CD4-positive, alpha-beta memory T cell (primary cell): ENCODE measurements at regions not wholly inside any gene's neighbourhood (a gene's known extent, or its start where the extent isn't known, plus 50 kb on each side); places are given as distances from the start of the nearest gene placed in this dataset.

Source experiments
- CTCF ChIA-PET: fragments of 350-600 bp; sonication (Branson Sonifier 250); formaldehyde crosslinking; loops from one replicate; lab custom pipeline; 2021; ENCODE audit warnings: inconsistent platforms; ENCODE audit not compliant: partially characterized antibody; lab: Charles Lee
- POLR2A ChIA-PET: fragments of 350-600 bp; sonication (Branson Sonifier 250); formaldehyde crosslinking; loops from one replicate; lab custom pipeline; 2021; ENCODE audit not compliant: partially characterized antibody; lab: Charles Lee
- DNase-seq, 5 donors: peaks; one replicate each; pipeline versions ENCODE4 v3.0.0 to v3.0.0-alpha.2; 2020 to 2022; ENCODE audit warnings: mixed read lengths in 1 of 5
- H3K27ac ChIP-seq: one replicate; pipeline ENCODE4 v1.7.0; 2013; ENCODE audit warnings: low read depth, low read length
- H3K27me3 ChIP-seq: 2 replicates; pipeline ENCODE4 v1.7.0; 2013; ENCODE audit warnings: mild to moderate bottlenecking, low read length, moderate library complexity; ENCODE audit not compliant: insufficient read depth
- H3K36me3 ChIP-seq: 2 replicates; pipeline ENCODE4 v1.7.0; 2013; ENCODE audit warnings: mild to moderate bottlenecking, low read length, moderate library complexity; ENCODE audit not compliant: insufficient read depth
- H3K4me1 ChIP-seq: 2 replicates; pipeline ENCODE4 v1.7.0; 2013; ENCODE audit warnings: mild to moderate bottlenecking, low read length, moderate library complexity; ENCODE audit not compliant: insufficient read depth
- H3K4me3 ChIP-seq, 2 donors: one replicate each; pipeline ENCODE4 v1.7.0; 2013; ENCODE audit warnings: low read length in 2 of 2, mild to moderate bottlenecking in 1 of 2
- H3K9me3 ChIP-seq, 2 donors: one replicate each; pipeline ENCODE4 v1.7.0; 2013; ENCODE audit warnings: low read length in 2 of 2, control low read depth in 1 of 2; ENCODE audit not compliant: control insufficient read depth in 1 of 2
- H3K27ac Mint-ChIP-seq, 7 donors: one replicate each; pipeline ENCODE4 v1.8.0; 2020 to 2021; ENCODE audit warnings: mixed read lengths in 7 of 7, mild to moderate bottlenecking in 6 of 7, inconsistent platforms in 3 of 7, moderate library complexity in 3 of 7
- H3K27me3 Mint-ChIP-seq, 2 donors: one replicate each; pipeline ENCODE4 v1.8.0; 2020 to 2021; ENCODE audit warnings: mixed read lengths in 2 of 2
- H3K36me3 Mint-ChIP-seq, 2 donors: one replicate each; pipeline ENCODE4 v1.8.0; 2020 to 2021; ENCODE audit warnings: mixed read lengths in 2 of 2, inconsistent platforms in 1 of 2, mild to moderate bottlenecking in 1 of 2
- H3K4me1 Mint-ChIP-seq, 4 donors: one replicate each; pipeline ENCODE4 v1.8.0; 2020 to 2021; ENCODE audit warnings: mixed read lengths in 4 of 4, mild to moderate bottlenecking in 1 of 4
- H3K4me3 Mint-ChIP-seq, 8 donors: one replicate each; pipeline ENCODE4 v1.8.0; 2020 to 2021; ENCODE audit warnings: mixed read lengths in 8 of 8, mild to moderate bottlenecking in 7 of 8, moderate library complexity in 6 of 8, inconsistent platforms in 3 of 8
- H3K9me3 Mint-ChIP-seq, 8 donors: one replicate each; pipeline ENCODE4 v1.8.0; 2020 to 2021; ENCODE audit warnings: mixed read lengths in 8 of 8, mild to moderate bottlenecking in 5 of 8, inconsistent platforms in 3 of 8, moderate library complexity in 1 of 8
- intact Hi-C: fragments of 100-400 bp; cut with micrococcal nuclease; formaldehyde crosslinking; loops from one replicate; pipeline ENCODE4 v1.15.1; 2023

- Mint-ChIP-seq H3K4me1 (no peaks in the 10 kb centered on the region), H3K36me3 (no peaks in the 10 kb centered on the region), H3K27ac (no peak overlapping the region), H3K9me3 (peaks cover 0 to 3% (median under 1%) of the 10 kb centered on the region in 8 donors), H3K27me3 (no peaks in the 10 kb centered on the region), H3K4me3 (no peak overlapping the region)
- Histone ChIP-seq H3K4me3 (no peak overlapping the region), H3K27ac (no peak overlapping the region), H3K36me3 (no peaks in the 10 kb centered on the region), H3K27me3 (no peaks in the 10 kb centered on the region), H3K9me3 (no peaks in the 10 kb centered on the region), H3K4me1 (no peaks in the 10 kb centered on the region)
- DNase-seq = no peak
- intact Hi-C loops = no loop called here
- CTCF ChIA-PET = no interaction called here
- POLR2A ChIA-PET = no interaction called here
Measured at GRCh38 chr1:81225789-81226602, 574.7 kb upstream of the ADGRL2 start.

GRCh38 chr1:81224222-81224621, 576.5 kb upstream of the ADGRL2 start:
- CTCF ChIA-PET = no interaction called here
- H3K4me3 ChIP-seq = no peak overlapping the region
- DNase-seq = no peak
- H3K27me3 ChIP-seq = no peaks in the 10 kb centered on the region
- no peaks in the 10 kb centered on the region for H3K27me3 Mint-ChIP-seq
- POLR2A ChIA-PET = no interaction called here
- no peak overlapping the region for H3K27ac Mint-ChIP-seq
- H3K36me3 Mint-ChIP-seq = no peaks in the 10 kb centered on the region
- no peaks in the 10 kb centered on the region for H3K4me1 Mint-ChIP-seq
- H3K4me1 ChIP-seq = no peaks in the 10 kb centered on the region
- H3K27ac ChIP-seq = no peak overlapping the region
- intact Hi-C loops = no loop called here
- H3K9me3 ChIP-seq = no peaks in the 10 kb centered on the region
- no peaks in the 10 kb centered on the region for H3K36me3 ChIP-seq
- H3K4me3 Mint-ChIP-seq = no peak overlapping the region
- peaks cover 0 to 3% (median 0%) of the 10 kb centered on the region in 8 donors for H3K9me3 Mint-ChIP-seq

- no peaks in the 10 kb centered on the region for H3K27me3 Mint-ChIP-seq
- intact Hi-C loops = no loop called here
- H3K4me1 Mint-ChIP-seq = no peaks in the 10 kb centered on the region
- H3K27ac ChIP-seq = no peak overlapping the region
- H3K4me3 ChIP-seq = no peak overlapping the region
- DNase-seq = peak in 1 of 5 donors; percentile 29
- no peak overlapping the region for H3K27ac Mint-ChIP-seq
- no peak overlapping the region for H3K4me3 Mint-ChIP-seq
- ChIA-PET CTCF (no interaction called here), POLR2A (no interaction called here)
- no peaks in the 10 kb centered on the region for H3K36me3 ChIP-seq
- no peaks in the 10 kb centered on the region for H3K4me1 ChIP-seq
- no peaks in the 10 kb centered on the region for H3K36me3 Mint-ChIP-seq
- peaks cover 0 to under 1% (median under 1%) of the 10 kb centered on the region in 8 donors for H3K9me3 Mint-ChIP-seq
- H3K27me3 ChIP-seq = no peaks in the 10 kb centered on the region
- no peaks in the 10 kb centered on the region for H3K9me3 ChIP-seq
Measured at GRCh38 chr1:81221564-81221963, 579.2 kb upstream of the ADGRL2 start.

GRCh38 chr1:81220614-81221071, 580.1 kb upstream of the ADGRL2 start:
- DNase-seq = no peak
- CTCF ChIA-PET = no interaction called here

GRCh38 chr1:81217058-81217457, 583.7 kb upstream of the ADGRL2 start:
- CTCF ChIA-PET = no interaction called here
- no peak for DNase-seq
- no peaks in the 10 kb centered on the region for H3K9me3 ChIP-seq

More at GRCh38 chr1:81220614-81221071, 580.1 kb upstream of the ADGRL2 start:
- intact Hi-C loops = no loop called here
- Histone ChIP-seq H3K4me1 (no peaks in the 10 kb centered on the region), H3K36me3 (no peaks in the 10 kb centered on the region), H3K27ac (no peak overlapping the region), H3K9me3 (no peaks in the 10 kb centered on the region), H3K27me3 (no peaks in the 10 kb centered on the region), H3K4me3 (no peak overlapping the region)
- H3K27me3 Mint-ChIP-seq = no peaks in the 10 kb centered on the region
- H3K27ac Mint-ChIP-seq = no peak overlapping the region
- H3K4me1 Mint-ChIP-seq = no peaks in the 10 kb centered on the region
- H3K4me3 Mint-ChIP-seq = no peak overlapping the region
- POLR2A ChIA-PET = no interaction called here
- no peaks in the 10 kb centered on the region for H3K36me3 Mint-ChIP-seq
- H3K9me3 Mint-ChIP-seq = peaks cover 0 to 2% (median 0%) of the 10 kb centered on the region in 8 donors

GRCh38 chr1:81213279-81213678, 587.5 kb upstream of the ADGRL2 start:
- ChIA-PET CTCF (no interaction called here), POLR2A (no interaction called here)
- Histone ChIP-seq H3K27me3 (no peaks in the 10 kb centered on the region), H3K4me3 (no peak overlapping the region), H3K9me3 (no peaks in the 10 kb centered on the region), H3K4me1 (no peaks in the 10 kb centered on the region), H3K27ac (no peak overlapping the region), H3K36me3 (no peaks in the 10 kb centered on the region)
- no peak for DNase-seq
- no peaks in the 10 kb centered on the region for H3K27me3 Mint-ChIP-seq
- intact Hi-C loops = no loop called here
- peaks cover 0 to 4% (median 0%) of the 10 kb centered on the region in 8 donors for H3K9me3 Mint-ChIP-seq
- H3K36me3 Mint-ChIP-seq = no peaks in the 10 kb centered on the region
- no peaks in the 10 kb centered on the region for H3K4me1 Mint-ChIP-seq
- H3K27ac Mint-ChIP-seq = no peak overlapping the region
- no peak overlapping the region for H3K4me3 Mint-ChIP-seq

More at GRCh38 chr1:81217058-81217457, 583.7 kb upstream of the ADGRL2 start:
- no peak overlapping the region for H3K27ac Mint-ChIP-seq
- no peaks in the 10 kb centered on the region for H3K4me1 ChIP-seq
- no peak overlapping the region for H3K4me3 Mint-ChIP-seq
- no peaks in the 10 kb centered on the region for H3K36me3 Mint-ChIP-seq
- H3K4me3 ChIP-seq = no peak overlapping the region
- no peak overlapping the region for H3K27ac ChIP-seq
- H3K4me1 Mint-ChIP-seq = no peaks in the 10 kb centered on the region
- no peaks in the 10 kb centered on the region for H3K27me3 ChIP-seq
- no peaks in the 10 kb centered on the region for H3K27me3 Mint-ChIP-seq
- POLR2A ChIA-PET = no interaction called here
- intact Hi-C loops = no loop called here
- peaks cover 0 to 2% (median 0%) of the 10 kb centered on the region in 8 donors for H3K9me3 Mint-ChIP-seq
- H3K36me3 ChIP-seq = no peaks in the 10 kb centered on the region

GRCh38 chr1:81209461-81209860, 591.3 kb upstream of the ADGRL2 start:
- Histone ChIP-seq H3K9me3 (no peaks in the 10 kb centered on the region), H3K36me3 (no peaks in the 10 kb centered on the region), H3K27me3 (no peaks in the 10 kb centered on the region), H3K4me1 (no peaks in the 10 kb centered on the region), H3K4me3 (no peak overlapping the region), H3K27ac (no peak overlapping the region)
- CTCF ChIA-PET = no interaction called here
- no peaks in the 10 kb centered on the region for H3K36me3 Mint-ChIP-seq
- no peak overlapping the region for H3K27ac Mint-ChIP-seq
- H3K27me3 Mint-ChIP-seq = no peaks in the 10 kb centered on the region
- POLR2A ChIA-PET = no interaction called here
- H3K4me3 Mint-ChIP-seq = no peak overlapping the region
- H3K9me3 Mint-ChIP-seq = peaks cover 0 to 7% (median 0%) of the 10 kb centered on the region in 8 donors
- H3K4me1 Mint-ChIP-seq = no peaks in the 10 kb centered on the region
- no peak for DNase-seq
- intact Hi-C loops = no loop called here
